Endodermal cell (in vitro differentiated cells): ENCODE measurements at regions not wholly inside any gene's neighbourhood (a gene's known extent, or its start where the extent isn't known, plus 50 kb on each side); places are given as distances from the start of the nearest gene placed in this dataset.
A peak's percentile ranks its signal among the peaks of the same experiment; 100 is the strongest.

Experiments
- DNase-seq: peaks from one replicate; pipeline ENCODE4 v3.0.0-alpha.2; 2017
- H3K27ac ChIP-seq: 2 replicates; pipeline ENCODE4 v1.5.1; 2013; ENCODE audit warnings: mild to moderate bottlenecking, low read depth, low read length, moderate library complexity
- H3K27me3 ChIP-seq: 2 replicates; pipeline ENCODE4 v1.6.1; 2013; ENCODE audit warnings: mild to moderate bottlenecking, low read length, moderate library complexity; ENCODE audit not compliant: insufficient read depth, control insufficient read depth, poor library complexity, severe bottlenecking
- H3K36me3 ChIP-seq: 2 replicates; pipeline ENCODE4 v1.7.0; 2013; ENCODE audit warnings: mild to moderate bottlenecking, low read length, moderate library complexity; ENCODE audit not compliant: control insufficient read depth, insufficient read depth
- H3K4me1 ChIP-seq: one replicate; pipeline ENCODE4 v1.7.0; 2013; ENCODE audit warnings: low read length; ENCODE audit not compliant: control insufficient read depth, insufficient read depth
- H3K4me3 ChIP-seq: 2 replicates; pipeline ENCODE4 v1.5.1; 2013; ENCODE audit warnings: mild to moderate bottlenecking, low read length, moderate library complexity
- H3K9ac ChIP-seq: 2 replicates; pipeline ENCODE4 v1.6.1; 2013; ENCODE audit warnings: mild to moderate bottlenecking, low read length, moderate library complexity; ENCODE audit not compliant: poor library complexity, severe bottlenecking; ENCODE audit errors: extremely low read depth
- H3K9me3 ChIP-seq: 2 replicates; pipeline ENCODE4 v1.6.1; 2013; ENCODE audit warnings: mild to moderate bottlenecking, low read length, moderate library complexity; ENCODE audit not compliant: control insufficient read depth
- H3K27ac Mint-ChIP-seq: 2 replicates; pipeline ENCODE4 v1.8.0; 2020; ENCODE audit warnings: mixed read lengths
- H3K27me3 Mint-ChIP-seq: 2 replicates; pipeline ENCODE4 v1.8.0; 2021; ENCODE audit warnings: mild to moderate bottlenecking, mixed read lengths; ENCODE audit not compliant: insufficient read depth
- H3K36me3 Mint-ChIP-seq: 2 replicates; pipeline ENCODE4 v1.8.0; 2020; ENCODE audit warnings: low read depth, mixed read lengths
- H3K4me1 Mint-ChIP-seq: 2 replicates; pipeline ENCODE4 v1.8.0; 2020; ENCODE audit warnings: mixed read lengths
- H3K4me3 Mint-ChIP-seq: 2 replicates; pipeline ENCODE4 v1.8.0; 2020; ENCODE audit warnings: mild to moderate bottlenecking, moderate library complexity, mixed read lengths
- H3K9me3 Mint-ChIP-seq: 2 replicates; pipeline ENCODE4 v1.8.0; 2020; ENCODE audit warnings: mild to moderate bottlenecking, mixed read lengths
- WGBS, 2 experiments: methylation state at CpG; one replicate each; pipeline versions ENCODE4 v1.1.5 to v1.1.7; 2013; ENCODE audit warnings: missing lambda C conversion rate in 2 of 2, mixed read lengths in 1 of 2; ENCODE audit not compliant: insufficient coverage in 1 of 2, insufficient read length in 1 of 2; 5-methylcytosine and 5-hydroxymethylcytosine counted together
- TF ChIP-seq, protein P1 (sequence below): fragments of 200-600 bp; sonication (generic); conservative IDR thresholded peaks from 2 replicates; pipeline ENCODE4 v1.5.0; 2021; ENCODE audit warnings: antibody characterized with exemption, mild to moderate bottlenecking

DNA sequence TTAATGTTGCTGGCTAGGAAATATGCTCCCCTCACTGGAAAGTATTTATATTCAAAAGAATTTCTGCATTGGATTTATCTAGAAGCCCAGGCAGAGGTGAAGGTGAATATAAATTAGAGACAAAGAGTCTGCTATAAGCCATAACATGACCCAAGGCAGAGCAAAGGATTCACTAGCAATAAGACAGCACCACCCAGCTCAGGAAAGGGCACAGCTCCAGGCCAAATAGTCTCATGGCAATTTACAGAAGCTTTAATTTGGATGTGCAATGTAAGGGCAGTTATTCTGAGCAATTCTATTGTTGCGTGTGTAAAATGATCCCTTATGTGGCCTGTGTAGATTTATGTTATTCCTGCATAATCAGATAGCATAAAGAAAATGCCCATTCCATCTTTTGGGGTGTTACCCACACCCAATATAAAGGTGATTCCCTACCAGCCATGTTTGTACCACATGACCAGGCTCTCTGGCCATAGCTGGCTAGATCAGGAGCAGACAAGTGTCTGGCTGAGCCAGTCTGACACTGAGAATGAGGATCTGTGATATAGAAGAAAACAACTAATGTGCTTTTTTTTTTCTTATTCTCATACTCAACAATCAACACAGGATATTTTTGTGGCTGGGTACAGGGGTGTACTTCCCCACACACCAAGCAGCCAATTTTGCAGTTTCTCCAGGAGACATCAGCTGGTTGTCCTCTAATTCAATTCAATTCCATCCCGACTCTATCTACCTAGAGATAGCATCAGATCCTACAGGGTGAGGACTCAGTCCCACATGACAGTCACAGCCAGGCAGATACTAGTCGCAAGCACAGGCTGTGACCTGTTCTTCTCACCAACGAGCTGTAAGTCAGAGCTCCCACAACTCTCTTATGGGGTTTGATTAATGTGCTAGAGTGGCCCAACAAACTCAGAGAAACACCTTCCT lies 181.4 kb downstream of the KCTD15 start:
- no peak overlapping the region for H3K4me3 Mint-ChIP-seq
- peaks cover 21% of the 10 kb centered on the region for H3K9me3 ChIP-seq
- no peak overlapping the region for H3K9ac ChIP-seq
- no peak overlapping the region for H3K27ac Mint-ChIP-seq
- no peak overlapping the region for H3K4me3 ChIP-seq
- no peak for DNase-seq
- 80 to 81% methylated on average over 1 to 4 of the region's 4 CpGs for WGBS, 2 experiments
- no peaks in the 10 kb centered on the region for H3K4me1 ChIP-seq
- H3K27me3 ChIP-seq: no peaks in the 10 kb centered on the region
- no peak overlapping the region for H3K27ac ChIP-seq
- TF ChIP-seq, protein P1, sequence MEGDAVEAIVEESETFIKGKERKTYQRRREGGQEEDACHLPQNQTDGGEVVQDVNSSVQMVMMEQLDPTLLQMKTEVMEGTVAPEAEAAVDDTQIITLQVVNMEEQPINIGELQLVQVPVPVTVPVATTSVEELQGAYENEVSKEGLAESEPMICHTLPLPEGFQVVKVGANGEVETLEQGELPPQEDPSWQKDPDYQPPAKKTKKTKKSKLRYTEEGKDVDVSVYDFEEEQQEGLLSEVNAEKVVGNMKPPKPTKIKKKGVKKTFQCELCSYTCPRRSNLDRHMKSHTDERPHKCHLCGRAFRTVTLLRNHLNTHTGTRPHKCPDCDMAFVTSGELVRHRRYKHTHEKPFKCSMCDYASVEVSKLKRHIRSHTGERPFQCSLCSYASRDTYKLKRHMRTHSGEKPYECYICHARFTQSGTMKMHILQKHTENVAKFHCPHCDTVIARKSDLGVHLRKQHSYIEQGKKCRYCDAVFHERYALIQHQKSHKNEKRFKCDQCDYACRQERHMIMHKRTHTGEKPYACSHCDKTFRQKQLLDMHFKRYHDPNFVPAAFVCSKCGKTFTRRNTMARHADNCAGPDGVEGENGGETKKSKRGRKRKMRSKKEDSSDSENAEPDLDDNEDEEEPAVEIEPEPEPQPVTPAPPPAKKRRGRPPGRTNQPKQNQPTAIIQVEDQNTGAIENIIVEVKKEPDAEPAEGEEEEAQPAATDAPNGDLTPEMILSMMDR: no peak
- no peaks in the 10 kb centered on the region for H3K36me3 Mint-ChIP-seq
- no peaks in the 10 kb centered on the region for H3K4me1 Mint-ChIP-seq
- H3K36me3 ChIP-seq: no peaks in the 10 kb centered on the region
- H3K27me3 Mint-ChIP-seq: peaks cover 2% of the 10 kb centered on the region
- peaks cover 23% of the 10 kb centered on the region for H3K9me3 Mint-ChIP-seq

DNA sequence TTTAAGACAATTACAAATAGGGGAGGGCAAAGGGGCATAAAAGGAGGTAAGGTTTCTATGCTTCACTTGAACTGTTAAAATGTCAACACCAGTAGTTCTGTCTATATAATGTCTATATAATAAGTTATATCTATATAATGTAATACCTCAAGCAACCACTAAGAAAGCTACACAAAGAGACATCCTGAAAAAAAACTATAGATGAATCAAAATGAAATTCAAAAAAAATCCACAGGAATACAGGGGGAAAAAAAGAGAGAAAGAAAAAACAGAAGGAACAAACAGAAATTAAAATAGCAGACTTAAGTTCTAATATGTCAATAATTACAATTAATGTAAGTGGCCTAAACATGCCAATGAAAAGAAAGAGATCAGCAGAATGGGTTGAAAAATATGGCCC lies 186.0 kb downstream of the KCTD15 start:
- Histone ChIP-seq H3K9me3 (peaks cover 37% of the 10 kb centered on the region), H3K27ac (no peak overlapping the region), H3K4me3 (no peak overlapping the region), H3K36me3 (no peaks in the 10 kb centered on the region), H3K4me1 (no peaks in the 10 kb centered on the region), H3K9ac (no peak overlapping the region), H3K27me3 (no peaks in the 10 kb centered on the region)
- TF ChIP-seq, protein P1: peak; percentile 46
- Mint-ChIP-seq H3K36me3 (no peaks in the 10 kb centered on the region), H3K27me3 (peaks cover 2% of the 10 kb centered on the region), H3K9me3 (peaks cover 34% of the 10 kb centered on the region), H3K27ac (no peak overlapping the region), H3K4me3 (no peak overlapping the region), H3K4me1 (no peaks in the 10 kb centered on the region)
- DNase-seq: no peak

- H3K4me1 ChIP-seq: no peaks in the 10 kb centered on the region
- no peak overlapping the region for H3K4me3 ChIP-seq
- DNase-seq: no peak
- H3K27me3 ChIP-seq: no peaks in the 10 kb centered on the region
- H3K9me3 ChIP-seq: peaks cover 42% of the 10 kb centered on the region
- no peak overlapping the region for H3K9ac ChIP-seq
- Mint-ChIP-seq H3K27ac (no peak overlapping the region), H3K27me3 (no peaks in the 10 kb centered on the region), H3K4me1 (no peaks in the 10 kb centered on the region), H3K9me3 (peaks cover 28% of the 10 kb centered on the region), H3K4me3 (no peak overlapping the region), H3K36me3 (no peaks in the 10 kb centered on the region)
- TF ChIP-seq, protein P1: no peak
- H3K27ac ChIP-seq: no peak overlapping the region
- H3K36me3 ChIP-seq: no peaks in the 10 kb centered on the region
- WGBS, 2 experiments: 88 to 96% methylated on average over 3 of the region's 3 CpGs
Observed at GRCh38 chr19:33988601-33989000, 183.7 kb upstream of the LSM14A start.
